PC-9 (cell line): ENCODE measurements at regions not wholly inside any gene's neighbourhood (a gene's known extent, or its start where the extent isn't known, plus 50 kb on each side); places are given as distances from the start of the nearest gene placed in this dataset.

Experiments used
- CTCF ChIP-seq: fragments of 200-600 bp; sonication (generic); conservative IDR thresholded peaks from 2 replicates; pipeline ENCODE4 v1.6.1; 2017; ENCODE audit warnings: mixed run types, antibody characterized with exemption, mild to moderate bottlenecking, moderate library complexity
- EZH2 ChIP-seq: fragments of 200-600 bp; sonication (generic); IDR thresholded peaks from 2 replicates; pipeline ENCODE4 v1.8.0; 2017; ENCODE audit warnings: antibody characterized with exemption, low read depth

- TF ChIP-seq CTCF = no peak
- TF ChIP-seq EZH2 = no peak
These were observed 185.5 kb downstream of the NFKBIZ start for GRCh38 chr3:102034639-102035451.
